Dermis microvascular lymphatic vessel endothelial cell (primary cell): ENCODE measurements at regions not wholly inside any gene's neighbourhood (a gene's known extent, or its start where the extent isn't known, plus 50 kb on each side); places are given as distances from the start of the nearest gene placed in this dataset.
A peak's percentile ranks its signal among the peaks of the same experiment; 100 is the strongest.
"Not testable (repeated sequence)": the region's sequence is repeated elsewhere in the genome, so short reads cannot be mapped to it uniquely, and the experiment has no call there.

ENCODE experiments used
- DNase-seq, 2 donors: peaks; one replicate each; pipeline versions ENCODE4 v3.0.0 to v3.0.0-alpha.2; 2010; ENCODE audit warnings: low read depth in 2 of 2

GRCh38 chr6:81969011-81969410 is 216.5 kb upstream of the TENT5A start:
- DNase-seq, result no peak

DNA sequence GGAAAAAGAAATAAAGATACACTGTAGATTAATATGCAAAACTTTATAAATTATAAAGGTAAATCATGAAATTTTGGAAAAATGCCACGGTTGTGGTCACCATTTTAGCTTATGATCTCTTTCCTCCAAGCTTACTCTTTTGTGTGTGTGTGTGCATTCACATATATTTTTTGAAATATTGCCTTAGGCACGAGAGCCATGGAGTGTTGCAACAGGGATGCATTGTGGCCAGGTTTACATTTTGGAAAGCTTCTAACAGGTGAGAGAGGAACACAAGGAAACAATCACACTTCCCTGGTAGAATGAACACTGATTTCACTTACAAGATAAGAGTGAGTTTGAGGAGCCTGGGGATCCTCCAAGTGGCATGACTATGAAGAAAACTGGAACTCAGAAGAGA is 214.5 kb upstream of the TENT5A start:
- DNase-seq, result no peak

DNA sequence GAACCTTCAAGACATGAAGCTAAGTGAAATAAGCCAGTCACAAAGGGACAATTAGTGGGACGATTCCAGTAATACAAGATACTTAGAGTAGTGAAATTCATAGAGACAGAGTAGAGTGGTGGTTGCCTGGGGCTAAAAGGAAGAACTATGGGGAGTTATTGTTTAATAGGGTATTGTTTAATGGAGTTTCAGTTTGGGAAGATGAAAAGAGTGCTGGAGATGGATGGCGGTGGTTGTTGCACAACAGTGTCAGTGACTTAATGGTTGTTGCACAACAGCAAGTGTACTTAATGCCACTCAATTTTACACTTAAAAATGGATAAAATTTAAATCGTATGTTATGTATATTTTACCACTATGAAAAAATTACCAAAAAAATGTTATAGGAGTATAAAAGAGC is 209.7 kb upstream of the TENT5A start:
- DNase-seq, result no peak

DNA sequence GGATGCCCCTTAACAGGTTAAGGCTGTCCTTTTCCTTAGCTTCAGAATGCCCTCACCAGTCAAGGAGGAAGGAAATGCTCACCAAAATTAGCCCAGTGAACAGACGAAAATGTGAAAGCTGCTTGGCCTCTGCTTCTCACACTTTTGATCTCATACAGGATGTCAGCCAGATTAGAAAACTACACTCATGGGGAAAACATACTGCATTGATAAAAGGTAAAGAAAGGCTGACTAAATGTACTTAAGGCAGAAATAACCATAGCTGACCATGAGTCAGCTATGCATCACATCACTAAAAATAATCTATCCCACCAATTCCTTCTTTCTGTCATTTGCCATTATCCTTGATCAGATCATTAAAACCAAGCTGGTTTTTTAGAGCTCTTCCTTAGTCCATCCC is 198.4 kb upstream of the TENT5A start:
- peak in 1 of 2 donors; percentile 37 for DNase-seq

DNA sequence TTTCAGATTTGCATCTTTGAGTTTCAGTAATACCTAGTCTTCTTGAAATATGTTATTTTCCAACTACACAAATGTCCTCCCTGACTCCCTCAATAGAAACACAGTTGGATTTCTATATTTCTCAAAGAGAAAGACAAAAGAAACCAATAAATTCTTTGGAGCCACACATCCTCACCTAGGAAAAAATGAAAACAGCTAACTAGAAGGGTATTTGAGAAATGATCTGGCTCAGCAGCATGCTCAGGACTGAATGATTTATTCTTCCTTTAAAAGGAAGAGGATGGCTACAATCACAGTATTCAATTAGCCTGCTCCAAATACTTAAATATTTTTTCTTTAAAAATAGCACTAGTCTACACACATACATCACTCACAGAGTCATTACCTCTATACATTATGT is 196.4 kb upstream of the TENT5A start:
- DNase-seq, result no peak

DNA sequence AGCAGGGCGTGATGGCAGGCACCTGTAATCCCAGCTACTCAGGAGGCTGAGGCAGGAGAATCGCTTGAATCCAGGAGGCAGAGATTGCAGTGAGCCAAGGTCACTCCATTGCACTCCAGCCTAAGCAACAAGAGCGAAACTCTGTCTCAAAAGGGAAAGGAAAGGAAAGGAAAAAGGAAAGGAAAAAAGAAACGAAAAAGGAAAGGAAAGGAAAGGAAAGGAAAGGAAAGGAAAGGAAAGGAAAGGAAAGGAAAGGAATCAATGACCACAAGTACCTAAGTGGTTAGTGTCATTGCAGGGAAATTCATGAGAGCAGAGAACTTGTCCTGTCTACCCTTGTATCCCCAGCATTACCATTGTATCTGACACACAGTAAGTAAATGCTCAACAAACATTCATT is 195.7 kb upstream of the TENT5A start:
- not testable (repeated sequence) for DNase-seq

GRCh38 chr6:81944661-81945060 is 192.2 kb upstream of the TENT5A start:
- no peak for DNase-seq

- not testable (repeated sequence) for DNase-seq
These were observed 190.4 kb upstream of the TENT5A start for GRCh38 chr6:81942842-81943241.

GRCh38 chr6:81942067-81942370 is 189.5 kb upstream of the TENT5A start:
- no peak for DNase-seq

DNA sequence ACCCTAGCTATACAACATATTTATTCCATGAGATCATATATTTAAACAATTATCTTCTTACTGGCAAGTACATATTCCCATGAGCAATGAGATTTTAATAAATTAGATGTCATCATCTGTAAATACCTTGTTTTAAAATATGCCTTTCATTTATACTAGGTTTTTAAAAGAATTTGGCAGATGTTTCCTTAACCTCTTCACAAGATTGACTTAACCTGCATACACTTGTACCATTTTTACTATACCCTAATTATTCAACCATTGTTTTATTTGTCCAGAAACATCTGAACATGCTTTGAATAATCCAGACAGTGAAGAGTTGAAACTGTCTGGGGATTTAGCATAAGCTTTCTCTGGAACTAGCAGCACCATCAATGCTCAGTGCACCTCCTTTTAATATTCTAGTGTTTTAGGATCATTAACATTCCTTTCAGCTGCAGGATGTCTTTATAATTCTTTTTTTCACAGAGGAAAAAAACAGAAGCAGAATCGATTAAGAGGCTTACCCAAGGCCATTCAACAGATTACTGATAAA is 188.0 kb upstream of the TENT5A start:
- no peak for DNase-seq

DNA sequence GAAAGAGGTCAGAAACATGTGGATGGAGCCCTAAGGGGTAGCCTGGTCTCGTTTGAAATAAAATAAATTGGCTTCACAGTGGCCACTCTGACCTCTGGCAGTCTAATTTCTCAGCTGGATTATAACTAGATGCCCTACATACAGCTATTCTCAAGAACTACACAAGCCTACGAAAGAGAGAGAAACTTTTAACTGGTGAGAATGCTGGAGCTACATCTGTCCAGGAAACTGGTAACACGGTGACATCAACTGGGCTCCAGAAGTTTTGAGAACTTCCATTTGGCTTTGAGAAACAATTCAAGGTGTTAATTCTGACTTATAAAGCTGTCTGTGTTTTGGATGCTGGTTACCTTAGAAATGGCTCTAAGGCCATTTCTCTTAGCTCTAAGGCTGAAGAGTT is 187.3 kb upstream of the TENT5A start:
- no peak for DNase-seq

- DNase-seq, result no peak
These were observed 186.7 kb upstream of the TENT5A start for GRCh38 chr6:81938991-81939732.

- DNase-seq, result peak; percentile 11 to 65
These were observed 185.8 kb upstream of the TENT5A start for GRCh38 chr6:81938014-81938856.

GRCh38 chr6:81937296-81937937 is 184.9 kb upstream of the TENT5A start:
- DNase-seq, result no peak

DNA sequence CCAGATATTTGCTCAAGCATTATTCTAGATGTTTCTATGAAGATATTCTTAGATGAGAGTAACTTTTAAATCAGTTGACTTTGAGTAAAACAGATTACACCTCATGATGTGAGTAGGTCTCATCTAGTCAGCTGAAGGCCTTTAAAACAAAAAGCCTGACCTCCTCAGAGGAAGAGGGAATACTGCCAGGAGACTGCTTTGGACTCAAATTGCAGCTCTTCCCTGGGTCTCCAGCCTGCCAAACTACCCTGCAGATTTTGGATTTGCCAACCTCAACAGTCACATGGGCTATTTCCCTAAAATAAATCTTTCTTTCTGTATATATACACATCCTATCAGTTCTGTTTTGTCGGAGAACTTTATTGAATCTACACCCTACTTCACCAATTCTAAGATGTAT is 182.5 kb upstream of the TENT5A start:
- no peak for DNase-seq

DNA sequence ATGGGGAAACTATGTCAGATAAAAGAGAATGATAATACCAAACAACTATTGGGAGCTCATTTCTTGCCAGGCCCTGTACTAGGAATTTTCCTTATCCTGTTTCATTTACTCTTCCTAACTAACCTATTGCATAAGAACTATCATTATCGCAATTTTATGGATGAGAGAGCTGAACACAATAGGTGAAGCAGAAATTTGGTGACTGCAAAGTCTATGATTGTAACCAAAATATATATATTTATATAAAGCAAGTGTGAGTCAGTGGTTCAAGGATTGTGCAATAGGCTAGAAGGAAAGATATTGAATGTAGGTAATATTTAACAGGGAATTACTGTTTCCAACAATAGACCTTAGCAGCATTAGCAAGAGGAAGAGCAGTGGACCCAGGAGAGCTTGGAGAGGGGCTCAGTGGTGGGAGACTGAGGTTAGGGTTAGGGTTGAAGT is 181.1 kb upstream of the TENT5A start:
- DNase-seq, result no peak

DNA sequence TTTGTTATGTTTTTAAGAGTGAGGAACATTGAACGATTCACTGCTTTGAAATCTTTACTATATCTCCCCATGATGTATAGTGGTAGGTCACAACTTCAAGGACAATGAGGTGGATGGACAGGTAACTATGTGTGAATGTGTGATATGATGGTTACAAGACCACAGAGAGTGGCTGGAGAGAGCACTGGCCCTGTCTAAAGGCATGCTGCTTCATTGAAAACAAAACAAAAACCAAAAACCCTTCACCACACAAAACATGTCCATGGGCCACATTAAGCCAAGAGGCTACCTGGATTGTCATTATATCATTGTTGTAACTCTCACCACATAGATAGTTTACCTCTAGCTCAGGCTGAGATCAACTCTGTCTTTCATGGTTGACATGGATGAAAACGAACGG is 180.6 kb upstream of the TENT5A start:
- no peak for DNase-seq

- not testable (repeated sequence) for DNase-seq
These were observed 180.0 kb upstream of the TENT5A start for GRCh38 chr6:81932448-81932847.

DNA sequence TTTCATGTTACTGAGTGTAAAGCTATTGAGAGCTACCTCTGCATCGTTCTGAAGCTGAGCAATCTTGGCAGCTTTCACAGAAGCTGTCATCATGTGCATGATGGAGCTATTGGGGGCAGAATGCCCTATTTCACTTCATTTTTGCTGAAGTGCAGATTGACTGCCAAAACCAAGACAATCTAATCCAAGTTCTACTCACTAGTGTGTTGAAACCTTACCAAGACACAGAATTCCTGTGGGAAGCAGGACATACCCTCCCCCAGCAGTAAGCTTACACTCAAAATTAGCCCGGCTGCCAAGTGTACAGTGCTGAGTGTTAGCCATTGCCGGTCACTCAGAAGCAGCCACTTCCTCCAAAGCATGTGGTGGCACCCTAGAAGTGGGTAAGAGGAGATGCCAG is 177.3 kb upstream of the TENT5A start:
- DNase-seq, result no peak

- no peak for DNase-seq
These were observed 172.7 kb upstream of the TENT5A start for GRCh38 chr6:81925201-81925600.

DNA sequence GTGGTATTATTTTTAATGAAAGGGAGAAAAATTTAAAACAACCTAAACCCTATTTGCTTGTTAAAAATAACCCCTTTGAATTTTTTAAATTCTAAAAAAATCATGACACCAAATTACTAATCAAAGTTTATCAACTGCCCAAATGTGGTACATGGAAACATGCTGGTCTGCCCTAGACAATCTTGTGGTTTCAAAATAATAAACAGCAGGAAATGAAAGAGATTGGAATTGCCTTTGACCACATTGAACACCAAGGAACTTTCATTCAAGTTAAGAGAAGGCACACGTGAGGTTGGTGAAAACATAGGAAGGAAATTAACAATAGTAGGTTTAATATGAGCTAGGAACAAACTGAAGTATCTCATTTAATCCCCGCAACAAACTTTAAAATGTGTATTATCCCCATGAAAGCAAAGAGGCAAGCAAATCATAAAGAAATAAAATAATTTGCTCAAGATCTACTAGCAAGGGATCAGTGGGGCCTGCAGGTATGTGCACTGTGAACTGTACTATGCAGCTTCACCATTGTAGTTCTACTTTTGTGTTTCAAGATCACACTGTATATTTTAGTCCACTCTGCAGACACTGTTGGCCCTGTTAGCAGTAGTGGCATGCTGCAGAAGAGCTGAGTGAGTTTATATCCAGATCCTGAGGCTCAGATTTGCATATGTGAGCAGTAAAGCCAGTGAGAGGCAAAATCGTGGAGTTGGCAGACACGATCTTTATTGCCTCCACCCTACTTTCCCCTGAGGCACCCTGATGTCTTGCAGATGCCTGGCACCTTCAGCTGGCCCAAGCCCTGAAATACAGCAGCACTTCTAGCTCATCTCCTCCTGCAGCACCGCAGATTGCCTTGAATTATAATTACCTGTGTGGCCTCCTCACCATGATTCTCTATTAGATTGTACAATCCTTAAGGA is 157.8 kb upstream of the TENT5A start:
- DNase-seq, result no peak
